ENCODE measurements at regions not wholly inside any gene's neighbourhood (a gene's known extent, or its start where the extent isn't known, plus 50 kb on each side); places are given as distances from the start of the nearest gene placed in this dataset.
A peak's percentile ranks its signal among the peaks of the same experiment; 100 is the strongest.

DNA sequence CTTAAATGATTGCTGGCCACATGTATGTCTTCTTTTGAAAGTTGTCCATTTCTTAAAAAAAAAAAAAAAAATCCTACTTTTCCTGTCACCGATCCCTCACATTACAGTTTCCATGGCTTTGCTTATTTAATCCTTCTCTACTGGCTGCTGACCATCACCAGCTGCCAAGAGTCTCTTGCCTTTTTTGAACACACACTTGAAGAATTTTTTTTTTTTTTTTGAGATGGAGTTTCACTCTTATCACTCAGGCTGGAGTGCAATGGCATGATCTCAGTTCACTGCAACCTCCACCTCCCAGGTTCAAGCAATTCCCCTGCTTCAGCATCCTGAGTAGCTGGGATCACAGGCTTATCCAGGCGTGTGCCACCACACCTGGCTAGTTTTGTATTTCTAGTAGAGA is 134.0 kb downstream of the ANXA5 start (continued):
- TF ChIP-seq, protein P1, sequence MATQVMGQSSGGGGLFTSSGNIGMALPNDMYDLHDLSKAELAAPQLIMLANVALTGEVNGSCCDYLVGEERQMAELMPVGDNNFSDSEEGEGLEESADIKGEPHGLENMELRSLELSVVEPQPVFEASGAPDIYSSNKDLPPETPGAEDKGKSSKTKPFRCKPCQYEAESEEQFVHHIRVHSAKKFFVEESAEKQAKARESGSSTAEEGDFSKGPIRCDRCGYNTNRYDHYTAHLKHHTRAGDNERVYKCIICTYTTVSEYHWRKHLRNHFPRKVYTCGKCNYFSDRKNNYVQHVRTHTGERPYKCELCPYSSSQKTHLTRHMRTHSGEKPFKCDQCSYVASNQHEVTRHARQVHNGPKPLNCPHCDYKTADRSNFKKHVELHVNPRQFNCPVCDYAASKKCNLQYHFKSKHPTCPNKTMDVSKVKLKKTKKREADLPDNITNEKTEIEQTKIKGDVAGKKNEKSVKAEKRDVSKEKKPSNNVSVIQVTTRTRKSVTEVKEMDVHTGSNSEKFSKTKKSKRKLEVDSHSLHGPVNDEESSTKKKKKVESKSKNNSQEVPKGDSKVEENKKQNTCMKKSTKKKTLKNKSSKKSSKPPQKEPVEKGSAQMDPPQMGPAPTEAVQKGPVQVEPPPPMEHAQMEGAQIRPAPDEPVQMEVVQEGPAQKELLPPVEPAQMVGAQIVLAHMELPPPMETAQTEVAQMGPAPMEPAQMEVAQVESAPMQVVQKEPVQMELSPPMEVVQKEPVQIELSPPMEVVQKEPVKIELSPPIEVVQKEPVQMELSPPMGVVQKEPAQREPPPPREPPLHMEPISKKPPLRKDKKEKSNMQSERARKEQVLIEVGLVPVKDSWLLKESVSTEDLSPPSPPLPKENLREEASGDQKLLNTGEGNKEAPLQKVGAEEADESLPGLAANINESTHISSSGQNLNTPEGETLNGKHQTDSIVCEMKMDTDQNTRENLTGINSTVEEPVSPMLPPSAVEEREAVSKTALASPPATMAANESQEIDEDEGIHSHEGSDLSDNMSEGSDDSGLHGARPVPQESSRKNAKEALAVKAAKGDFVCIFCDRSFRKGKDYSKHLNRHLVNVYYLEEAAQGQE (IDR thresholded peaks at IDR 0.05; ENCODE audit: unreplicated experiment), result no peak
- TF ChIP-seq EZH2 (IDR thresholded peaks at IDR 0.05; ENCODE audit: low read depth, unreplicated experiment), result no peak
- TF ChIP-seq CREB1 (CRISPR knock-in tag; IDR thresholded peaks at IDR 0.05; ENCODE audit: low read depth), result no peak

DNA sequence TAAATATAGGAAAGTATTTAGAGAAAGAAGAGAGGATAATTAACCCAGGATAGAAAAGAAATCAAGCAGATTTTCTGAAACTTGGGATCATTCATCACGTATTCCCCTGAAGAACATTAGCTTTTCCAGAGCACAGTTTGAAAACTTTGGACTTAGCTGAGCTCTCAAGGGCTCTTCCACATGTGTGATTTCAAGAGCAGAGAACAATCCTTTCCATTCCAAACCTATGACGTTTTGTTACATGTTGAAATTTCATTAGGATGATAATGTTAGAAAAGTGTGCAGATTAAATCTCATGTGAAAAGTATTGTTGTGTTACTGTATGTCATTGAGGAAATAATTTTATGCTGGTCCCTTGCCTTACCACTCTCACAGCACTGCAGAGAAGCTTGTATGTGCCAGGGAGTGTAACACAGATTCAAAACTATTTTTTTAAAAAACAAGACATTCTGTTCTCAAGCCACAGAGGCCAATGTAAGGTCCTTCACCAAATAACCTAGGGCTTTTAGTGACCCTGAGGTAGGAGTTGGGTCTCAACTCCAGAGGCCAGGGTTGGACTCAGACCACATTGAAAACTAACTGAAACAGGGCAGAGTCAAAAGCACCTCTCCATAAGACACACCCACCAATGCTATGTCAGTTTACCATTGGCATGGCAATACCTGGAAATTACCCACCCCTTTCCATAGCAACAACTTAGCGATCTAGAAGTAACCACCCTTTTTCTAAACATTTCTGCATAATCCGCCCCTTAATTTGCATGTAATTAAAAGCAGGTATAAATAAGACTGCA is 141.3 kb downstream of the ANXA5 start:
- TF ChIP-seq POLR2AphosphoS5 (IDR thresholded peaks at IDR 0.05; ENCODE audit: low read depth), result no peak
- Histone ChIP-seq H3K4me3 (no peak overlapping the region), H3K4me1 (ENCODE audit: insufficient read depth) (no peaks in the 10 kb centered on the region), H4K20me1 (replicated peaks; ENCODE audit: insufficient read depth) (no peaks in the 10 kb centered on the region), H2AFZ (no peak overlapping the region), H3K36me3 (ENCODE audit: insufficient read depth) (no peaks in the 10 kb centered on the region), H3K27ac (ENCODE audit: low read depth) (no peak overlapping the region), H3K4me2 (no peak overlapping the region), H3F3A (replicated peaks; ENCODE audit: low read depth) (no peaks in the 10 kb centered on the region), H3K79me2 (replicated peaks; ENCODE audit: insufficient read depth) (no peaks in the 10 kb centered on the region), H3K9me2 (ENCODE audit: insufficient read depth) (no peaks in the 10 kb centered on the region), H3K27me3 (ENCODE audit: insufficient read depth) (no peaks in the 10 kb centered on the region)
- H3K27me3 Mint-ChIP-seq (ENCODE audit: insufficient read depth, low read depth, poor library complexity), result no peaks in the 10 kb centered on the region
- H3K36me3 Mint-ChIP-seq (ENCODE audit: low read depth), result no peaks in the 10 kb centered on the region
- H3K9me3 Mint-ChIP-seq, result no peaks in the 10 kb centered on the region
- H3K4me1 Mint-ChIP-seq, result no peaks in the 10 kb centered on the region
- no peak overlapping the region for H3K4me3 Mint-ChIP-seq
- ATAC-seq (no peak), DNase-seq (ENCODE audit: low spot score) (peak; percentile 9)
- H3K27ac Mint-ChIP-seq, result no peak overlapping the region

DNA sequence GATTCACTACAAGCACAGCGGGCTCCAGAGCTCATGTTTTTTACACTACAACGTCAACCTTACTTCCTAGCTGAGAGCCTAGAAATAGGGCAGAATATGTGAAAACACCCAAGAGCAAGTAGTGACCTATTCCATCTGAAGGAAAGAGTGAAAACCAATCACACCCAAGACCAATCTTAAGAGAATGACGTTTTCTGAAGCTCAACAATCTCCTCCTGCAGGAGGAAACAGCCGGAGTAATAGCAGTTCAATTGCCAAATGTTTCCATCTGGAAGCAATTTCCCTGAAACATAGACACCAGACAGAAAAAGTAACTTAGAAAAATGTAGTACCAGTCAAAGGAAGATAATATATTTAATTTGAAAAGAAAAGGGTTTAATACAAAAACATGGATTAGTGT is 142.4 kb downstream of the ANXA5 start:
- no peak for DNase-seq (ENCODE audit: low spot score)
- ATAC-seq, result no peak
- no peaks in the 10 kb centered on the region for H4K20me1 ChIP-seq (replicated peaks; ENCODE audit: insufficient read depth)
- TF ChIP-seq CREB1 (CRISPR knock-in tag; IDR thresholded peaks at IDR 0.05; ENCODE audit: low read depth), result no peak
- no peak for TF ChIP-seq ZNF331 (CRISPR knock-in tag; IDR thresholded peaks at IDR 0.05; ENCODE audit: low read depth)
- TF ChIP-seq, protein P2, sequence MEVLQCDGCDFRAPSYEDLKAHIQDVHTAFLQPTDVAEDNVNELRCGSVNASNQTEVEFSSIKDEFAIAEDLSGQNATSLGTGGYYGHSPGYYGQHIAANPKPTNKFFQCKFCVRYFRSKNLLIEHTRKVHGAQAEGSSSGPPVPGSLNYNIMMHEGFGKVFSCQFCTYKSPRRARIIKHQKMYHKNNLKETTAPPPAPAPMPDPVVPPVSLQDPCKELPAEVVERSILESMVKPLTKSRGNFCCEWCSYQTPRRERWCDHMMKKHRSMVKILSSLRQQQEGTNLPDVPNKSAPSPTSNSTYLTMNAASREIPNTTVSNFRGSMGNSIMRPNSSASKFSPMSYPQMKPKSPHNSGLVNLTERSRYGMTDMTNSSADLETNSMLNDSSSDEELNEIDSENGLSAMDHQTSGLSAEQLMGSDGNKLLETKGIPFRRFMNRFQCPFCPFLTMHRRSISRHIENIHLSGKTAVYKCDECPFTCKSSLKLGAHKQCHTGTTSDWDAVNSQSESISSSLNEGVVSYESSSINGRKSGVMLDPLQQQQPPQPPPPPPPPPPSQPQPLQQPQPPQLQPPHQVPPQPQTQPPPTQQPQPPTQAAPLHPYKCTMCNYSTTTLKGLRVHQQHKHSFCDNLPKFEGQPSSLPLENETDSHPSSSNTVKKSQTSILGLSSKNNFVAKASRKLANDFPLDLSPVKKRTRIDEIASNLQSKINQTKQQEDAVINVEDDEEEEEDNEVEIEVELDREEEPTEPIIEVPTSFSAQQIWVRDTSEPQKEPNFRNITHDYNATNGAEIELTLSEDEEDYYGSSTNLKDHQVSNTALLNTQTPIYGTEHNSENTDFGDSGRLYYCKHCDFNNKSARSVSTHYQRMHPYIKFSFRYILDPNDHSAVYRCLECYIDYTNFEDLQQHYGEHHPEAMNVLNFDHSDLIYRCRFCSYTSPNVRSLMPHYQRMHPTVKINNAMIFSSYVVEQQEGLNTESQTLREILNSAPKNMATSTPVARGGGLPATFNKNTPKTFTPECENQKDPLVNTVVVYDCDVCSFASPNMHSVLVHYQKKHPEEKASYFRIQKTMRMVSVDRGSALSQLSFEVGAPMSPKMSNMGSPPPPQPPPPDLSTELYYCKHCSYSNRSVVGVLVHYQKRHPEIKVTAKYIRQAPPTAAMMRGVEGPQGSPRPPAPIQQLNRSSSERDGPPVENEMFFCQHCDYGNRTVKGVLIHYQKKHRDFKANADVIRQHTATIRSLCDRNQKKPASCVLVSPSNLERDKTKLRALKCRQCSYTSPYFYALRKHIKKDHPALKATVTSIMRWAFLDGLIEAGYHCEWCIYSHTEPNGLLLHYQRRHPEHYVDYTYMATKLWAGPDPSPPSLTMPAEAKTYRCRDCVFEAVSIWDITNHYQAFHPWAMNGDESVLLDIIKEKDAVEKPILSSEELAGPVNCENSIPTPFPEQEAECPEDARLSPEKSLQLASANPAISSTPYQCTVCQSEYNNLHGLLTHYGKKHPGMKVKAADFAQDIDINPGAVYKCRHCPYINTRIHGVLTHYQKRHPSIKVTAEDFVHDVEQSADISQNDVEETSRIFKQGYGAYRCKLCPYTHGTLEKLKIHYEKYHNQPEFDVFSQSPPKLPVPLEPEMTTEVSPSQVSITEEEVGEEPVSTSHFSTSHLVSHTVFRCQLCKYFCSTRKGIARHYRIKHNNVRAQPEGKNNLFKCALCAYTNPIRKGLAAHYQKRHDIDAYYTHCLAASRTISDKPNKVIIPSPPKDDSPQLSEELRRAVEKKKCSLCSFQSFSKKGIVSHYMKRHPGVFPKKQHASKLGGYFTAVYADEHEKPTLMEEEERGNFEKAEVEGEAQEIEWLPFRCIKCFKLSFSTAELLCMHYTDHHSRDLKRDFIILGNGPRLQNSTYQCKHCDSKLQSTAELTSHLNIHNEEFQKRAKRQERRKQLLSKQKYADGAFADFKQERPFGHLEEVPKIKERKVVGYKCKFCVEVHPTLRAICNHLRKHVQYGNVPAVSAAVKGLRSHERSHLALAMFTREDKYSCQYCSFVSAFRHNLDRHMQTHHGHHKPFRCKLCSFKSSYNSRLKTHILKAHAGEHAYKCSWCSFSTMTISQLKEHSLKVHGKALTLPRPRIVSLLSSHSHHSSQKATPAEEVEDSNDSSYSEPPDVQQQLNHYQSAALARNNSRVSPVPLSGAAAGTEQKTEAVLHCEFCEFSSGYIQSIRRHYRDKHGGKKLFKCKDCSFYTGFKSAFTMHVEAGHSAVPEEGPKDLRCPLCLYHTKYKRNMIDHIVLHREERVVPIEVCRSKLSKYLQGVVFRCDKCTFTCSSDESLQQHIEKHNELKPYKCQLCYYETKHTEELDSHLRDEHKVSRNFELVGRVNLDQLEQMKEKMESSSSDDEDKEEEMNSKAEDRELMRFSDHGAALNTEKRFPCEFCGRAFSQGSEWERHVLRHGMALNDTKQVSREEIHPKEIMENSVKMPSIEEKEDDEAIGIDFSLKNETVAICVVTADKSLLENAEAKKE (CRISPR knock-in tag; IDR thresholded peaks at IDR 0.05), result no peak
- TF ChIP-seq ZNF114 (CRISPR knock-in tag; IDR thresholded peaks at IDR 0.05), result no peak
- TF ChIP-seq POLR2AphosphoS5 (IDR thresholded peaks at IDR 0.05; ENCODE audit: low read depth), result no peak
- TF ChIP-seq STAT1 (IDR thresholded peaks at IDR 0.05; ENCODE audit: unreplicated experiment), result no peak
- no peak for TF ChIP-seq EZH2 (IDR thresholded peaks at IDR 0.05; ENCODE audit: low read depth, unreplicated experiment)

More for the DNA sequence above, 142.4 kb downstream of the ANXA5 start:
- Histone ChIP-seq H3K4me1 (ENCODE audit: insufficient read depth) (no peaks in the 10 kb centered on the region), H3K27me3 (ENCODE audit: insufficient read depth) (no peaks in the 10 kb centered on the region), H3K4me3 (no peak overlapping the region), H3F3A (replicated peaks; ENCODE audit: low read depth) (no peaks in the 10 kb centered on the region), H3K9me2 (ENCODE audit: insufficient read depth) (no peaks in the 10 kb centered on the region), H3K79me2 (replicated peaks; ENCODE audit: insufficient read depth) (no peaks in the 10 kb centered on the region), H3K4me2 (no peak overlapping the region), H2AFZ (no peak overlapping the region), H3K27ac (ENCODE audit: low read depth) (no peak overlapping the region), H3K36me3 (ENCODE audit: insufficient read depth) (no peaks in the 10 kb centered on the region)
- H3K4me3 Mint-ChIP-seq, result no peak overlapping the region
- H3K27ac Mint-ChIP-seq, result no peak overlapping the region
- no peaks in the 10 kb centered on the region for H3K27me3 Mint-ChIP-seq (ENCODE audit: insufficient read depth, low read depth, poor library complexity)
- no peaks in the 10 kb centered on the region for H3K36me3 Mint-ChIP-seq (ENCODE audit: low read depth)
- no peaks in the 10 kb centered on the region for H3K9me3 Mint-ChIP-seq
- H3K4me1 Mint-ChIP-seq, result no peaks in the 10 kb centered on the region

Measured in GM23338 (cell line).